Activated CD4-positive, CD25-positive, alpha-beta regulatory T cell (primary cell): ENCODE measurements at regions not wholly inside any gene's neighbourhood (a gene's known extent, or its start where the extent isn't known, plus 50 kb on each side); places are given as distances from the start of the nearest gene placed in this dataset.
A peak's percentile ranks its signal among the peaks of the same experiment; 100 is the strongest.
"Not testable (repeated sequence)": the region's sequence is repeated elsewhere in the genome, so short reads cannot be mapped to it uniquely, and the experiment has no call there.

Experiments
- DNase-seq, 4 experiments: peaks; one replicate each; lab custom pipeline; 2025; lab: John Stamatoyannopoulos, UW

GRCh38 chr4:26175006-26175786 is 145.6 kb upstream of the RBPJ start:
- no peak for DNase-seq

DNA sequence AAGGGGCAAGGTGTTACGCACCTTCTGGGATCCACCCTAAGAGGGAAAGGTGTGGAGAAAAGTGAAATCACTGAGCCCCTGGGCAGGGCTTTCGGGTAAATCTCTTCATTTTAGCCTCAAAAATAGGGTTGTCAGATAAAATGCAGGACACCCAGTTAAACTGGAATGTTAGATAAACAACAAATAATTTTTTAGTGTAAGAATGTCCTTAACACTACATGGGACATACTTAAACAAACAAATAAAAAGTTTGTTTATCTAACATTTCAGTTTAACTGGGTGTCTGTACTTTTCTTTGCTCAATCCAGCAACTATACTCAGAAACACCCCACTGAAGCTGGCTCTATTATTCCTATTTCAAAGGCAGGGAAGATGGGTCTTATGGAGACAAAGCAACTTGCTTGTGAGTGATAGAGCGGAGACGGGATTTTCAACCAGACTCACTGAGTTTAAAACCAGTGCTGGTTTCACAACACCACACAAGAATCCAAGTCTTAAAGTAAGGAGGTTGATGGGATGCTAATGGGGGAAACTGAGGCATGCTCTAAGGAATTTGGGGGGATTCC is 144.8 kb upstream of the RBPJ start:
- DNase-seq, result no peak

DNA sequence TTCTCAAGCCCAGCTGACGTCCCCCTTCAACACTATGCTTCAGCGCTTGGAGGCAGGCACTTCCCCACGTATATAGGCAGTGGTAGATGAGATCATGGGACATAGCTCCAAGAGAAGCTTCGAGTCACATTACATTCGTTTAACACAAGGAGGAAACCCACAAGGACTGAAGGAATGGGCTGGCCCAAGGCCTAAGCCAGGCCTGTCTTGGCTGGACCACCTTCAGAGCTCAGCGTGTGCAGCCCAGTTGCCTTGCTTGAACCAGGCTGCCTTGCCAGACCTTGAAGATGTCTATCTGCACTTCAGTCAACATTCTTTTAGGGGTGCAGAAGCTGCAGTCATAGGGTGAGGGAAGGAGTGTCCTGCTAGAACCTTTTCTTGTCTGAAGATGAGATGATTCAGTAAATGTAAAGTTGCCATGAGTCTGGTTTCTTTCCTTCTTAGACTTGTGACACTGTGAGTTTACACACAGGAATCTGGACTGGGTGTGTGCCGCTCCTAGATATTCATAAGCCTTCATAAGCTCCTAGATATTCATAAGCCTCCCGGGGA is 144.1 kb upstream of the RBPJ start:
- DNase-seq, result no peak

DNA sequence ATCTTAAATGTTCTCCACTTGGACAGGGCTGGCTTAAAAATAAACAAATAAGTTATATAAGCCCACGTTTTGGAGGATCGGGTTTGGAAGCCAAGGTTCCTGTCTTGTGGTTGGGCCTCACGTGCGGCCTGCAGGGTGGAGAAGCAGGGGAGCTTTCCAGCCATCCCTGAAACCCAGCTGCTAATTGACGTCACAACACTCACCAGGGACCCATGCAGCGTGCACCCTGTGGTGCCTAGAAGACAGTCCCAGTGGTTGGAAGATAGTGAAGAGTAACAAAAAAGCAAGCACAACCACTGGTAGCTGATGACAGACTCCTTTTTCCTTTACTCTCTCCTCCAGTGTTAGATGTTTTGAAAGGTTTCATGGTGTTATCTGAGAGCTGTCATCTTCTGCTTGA is 142.0 kb upstream of the RBPJ start:
- DNase-seq, result no peak

DNA sequence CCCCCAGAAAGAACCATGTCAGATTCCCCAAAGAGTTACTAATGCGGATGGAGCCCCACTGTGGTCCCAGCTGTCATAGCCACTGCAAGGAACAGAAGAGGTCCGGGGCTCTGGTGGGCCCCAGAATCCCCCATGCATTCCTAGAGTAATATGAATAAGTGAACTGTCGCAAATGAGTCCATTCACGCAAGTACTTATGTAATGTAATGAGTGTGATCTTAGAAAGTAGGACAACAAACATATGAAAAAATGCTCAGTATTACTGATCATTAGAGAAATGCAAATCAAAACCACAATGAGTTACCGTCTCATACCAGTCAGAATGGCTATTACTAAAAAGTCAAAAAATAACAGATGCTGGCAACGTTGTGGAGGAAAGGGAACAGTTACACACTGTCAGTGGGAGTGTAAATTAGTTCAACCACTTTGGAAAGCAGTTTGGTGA is 141.5 kb upstream of the RBPJ start:
- no peak for DNase-seq

DNA sequence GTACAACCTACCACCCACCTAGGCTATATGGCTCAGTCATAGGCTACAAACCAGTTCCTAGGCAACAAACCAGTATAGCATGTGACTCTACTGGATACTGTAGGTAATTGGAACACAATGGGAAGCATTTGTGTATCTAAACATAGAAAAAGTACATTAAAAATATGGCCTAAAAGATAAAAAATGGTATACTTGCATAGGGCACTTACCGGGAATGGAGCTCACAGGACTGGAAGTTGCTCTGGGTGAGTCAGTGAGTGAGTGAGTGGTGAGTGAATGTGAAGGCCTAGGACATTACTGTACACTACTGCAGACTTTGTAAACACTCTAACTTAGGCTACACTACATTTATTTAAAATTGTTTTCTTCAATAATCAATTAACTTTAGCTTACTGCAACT is 139.2 kb upstream of the RBPJ start:
- no peak for DNase-seq

GRCh38 chr4:26183017-26183416 is 137.8 kb upstream of the RBPJ start:
- DNase-seq, result no peak

- DNase-seq, result no peak
These were observed 135.4 kb upstream of the RBPJ start for GRCh38 chr4:26185436-26185835.

DNA sequence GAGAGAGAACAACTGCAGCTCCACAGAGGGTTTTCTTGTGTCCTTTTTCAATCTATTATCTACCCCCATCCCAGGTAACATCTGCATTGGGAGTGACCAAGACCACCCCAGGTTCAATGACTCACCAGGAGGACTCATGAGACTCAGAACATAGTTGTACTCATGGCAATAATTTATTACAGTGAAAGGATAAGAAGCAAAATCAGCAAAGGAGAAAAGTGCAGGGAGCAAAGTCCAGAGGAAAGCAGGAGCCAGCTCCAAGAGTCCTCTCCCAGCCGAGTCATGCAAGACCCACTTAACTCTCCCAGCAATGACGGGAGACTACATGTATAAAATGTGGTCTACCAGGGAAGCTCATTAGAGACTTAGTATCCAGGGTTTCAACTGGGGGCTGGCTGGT is 129.5 kb upstream of the RBPJ start:
- DNase-seq, result no peak

GRCh38 chr4:26192899-26193869 is 127.6 kb upstream of the RBPJ start:
- no peak for DNase-seq

- DNase-seq, result no peak
These were observed 126.0 kb upstream of the RBPJ start for GRCh38 chr4:26194764-26195163.

DNA sequence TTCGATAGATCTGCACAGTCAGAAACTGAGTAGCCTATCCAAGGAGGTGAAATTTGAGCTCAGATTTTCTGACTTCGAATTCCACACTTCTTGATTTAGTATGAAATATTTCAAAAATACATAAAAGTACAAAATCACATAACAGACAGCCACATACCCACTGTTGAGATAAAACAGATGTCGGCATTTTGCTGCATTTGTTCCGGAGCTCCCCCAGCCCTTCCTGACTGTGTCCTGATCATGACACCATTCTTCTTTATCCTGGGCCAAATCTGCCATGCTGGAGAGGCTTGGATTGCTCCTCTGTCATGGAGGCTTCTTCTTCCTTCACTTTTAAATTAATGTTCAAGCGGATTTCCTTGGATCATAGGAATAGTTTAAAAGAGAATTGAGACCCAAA is 124.2 kb upstream of the RBPJ start:
- no peak for DNase-seq

- DNase-seq, result peak in 3 of 4 experiments; percentile 19 to 29 (median 19)
These were observed 123.6 kb upstream of the RBPJ start for GRCh38 chr4:26197018-26197779.

DNA sequence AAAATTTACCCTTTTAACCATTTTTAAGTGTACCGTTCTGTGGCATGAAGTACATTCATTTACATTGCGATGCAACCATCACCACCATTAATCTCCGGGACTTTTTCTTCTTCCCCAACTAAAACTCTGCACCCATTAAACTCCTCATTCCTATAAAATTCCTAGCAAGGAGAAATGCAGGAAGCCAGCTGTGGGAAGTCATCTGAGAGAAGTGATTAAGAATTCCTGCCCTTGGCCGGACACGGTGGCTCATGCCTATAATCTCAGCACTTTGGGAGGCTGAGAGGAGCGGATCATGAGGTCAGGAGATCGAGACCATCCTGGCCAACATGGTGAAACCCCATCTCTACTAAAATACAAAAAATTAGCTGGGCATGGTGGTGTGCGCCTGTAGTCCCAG is 121.9 kb upstream of the RBPJ start:
- DNase-seq, result not testable (repeated sequence)

DNA sequence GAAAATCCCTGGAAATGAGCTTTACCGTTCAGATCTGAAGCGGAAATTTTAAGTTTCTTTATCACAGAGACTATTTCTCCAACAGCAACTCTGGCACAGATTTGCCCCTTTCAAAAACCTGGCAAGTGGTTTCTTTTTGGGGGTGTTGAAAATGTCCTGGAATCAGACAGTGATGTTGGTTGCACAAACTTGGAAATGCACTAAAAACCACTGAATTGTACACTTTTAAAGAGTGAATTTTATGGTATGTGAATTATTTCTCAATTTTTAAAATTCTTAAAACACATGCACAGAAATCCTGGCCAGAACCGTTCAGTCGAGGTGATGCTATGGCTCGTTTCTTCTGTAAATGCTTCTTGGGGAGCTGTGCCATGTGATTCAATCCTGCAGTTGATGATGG is 121.2 kb upstream of the RBPJ start:
- no peak for DNase-seq

DNA sequence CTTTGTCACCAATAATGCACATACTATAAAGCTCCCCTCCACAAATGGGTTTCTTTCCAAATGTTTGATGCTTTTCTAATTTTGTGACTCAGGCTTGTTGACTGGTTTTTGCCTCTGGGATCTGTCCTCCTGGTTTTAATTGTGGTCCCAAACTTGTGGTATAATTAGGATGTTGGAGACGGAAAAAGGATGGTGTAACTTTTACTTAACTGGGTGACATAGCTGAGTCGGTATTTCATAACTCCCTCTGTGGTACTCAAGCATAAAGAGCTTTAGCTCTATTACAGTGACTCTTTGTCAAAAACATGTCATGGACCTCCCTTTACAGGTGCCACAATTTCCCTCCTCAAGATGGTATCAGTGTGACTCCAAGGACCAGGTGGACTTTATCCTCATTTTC is 119.7 kb upstream of the RBPJ start:
- DNase-seq, result no peak

DNA sequence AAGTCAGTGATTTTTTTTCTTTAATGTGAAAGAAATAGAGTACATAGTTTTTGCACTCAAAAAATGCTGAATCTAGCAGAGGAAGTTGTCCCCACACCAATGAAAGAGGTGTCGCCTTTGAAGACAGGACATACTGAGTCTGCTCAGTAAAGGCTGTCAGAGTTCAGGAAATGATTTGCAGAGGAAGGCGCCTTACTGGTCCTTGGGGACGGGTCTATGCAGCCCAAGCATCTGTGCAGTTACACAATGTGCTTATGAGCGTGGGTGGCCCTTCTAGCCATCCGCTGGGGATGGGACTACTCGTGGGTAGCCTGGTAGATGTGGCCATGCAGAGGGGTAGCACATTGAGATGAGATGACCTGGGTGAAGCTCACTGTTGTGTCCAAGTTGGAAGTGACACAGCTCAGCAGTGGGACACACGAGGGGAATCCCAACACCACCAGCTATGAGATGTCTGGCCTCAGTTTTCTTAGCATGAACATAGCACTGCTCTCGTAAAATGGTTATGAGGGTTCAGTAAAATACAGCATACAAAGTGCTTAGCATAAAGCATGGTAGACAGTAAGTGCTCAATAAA is 116.5 kb upstream of the RBPJ start:
- no peak for DNase-seq

- DNase-seq, result no peak
These were observed 115.9 kb upstream of the RBPJ start for GRCh38 chr4:26204911-26205370.

- no peak for DNase-seq
These were observed 114.5 kb upstream of the RBPJ start for GRCh38 chr4:26206339-26206738.

DNA sequence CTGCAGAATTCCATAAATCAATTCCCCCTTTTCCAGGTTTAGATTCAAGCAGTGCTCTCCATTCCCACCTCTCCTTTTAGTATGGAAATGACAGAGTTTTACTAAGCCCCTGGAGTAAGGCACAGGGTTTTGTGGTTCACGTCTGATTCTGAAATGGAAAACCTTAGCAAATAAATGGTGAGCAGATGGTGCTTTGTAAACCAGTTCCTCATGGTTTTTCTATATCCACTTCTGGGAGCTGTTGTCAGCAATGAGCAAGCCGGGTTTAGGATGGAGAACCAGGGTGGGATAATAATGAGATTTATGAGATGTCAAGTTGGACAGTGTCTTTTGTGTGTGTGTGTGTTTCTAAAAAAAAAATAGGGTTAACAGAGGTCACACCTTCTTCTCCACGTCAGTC is 113.8 kb upstream of the RBPJ start:
- no peak for DNase-seq

DNA sequence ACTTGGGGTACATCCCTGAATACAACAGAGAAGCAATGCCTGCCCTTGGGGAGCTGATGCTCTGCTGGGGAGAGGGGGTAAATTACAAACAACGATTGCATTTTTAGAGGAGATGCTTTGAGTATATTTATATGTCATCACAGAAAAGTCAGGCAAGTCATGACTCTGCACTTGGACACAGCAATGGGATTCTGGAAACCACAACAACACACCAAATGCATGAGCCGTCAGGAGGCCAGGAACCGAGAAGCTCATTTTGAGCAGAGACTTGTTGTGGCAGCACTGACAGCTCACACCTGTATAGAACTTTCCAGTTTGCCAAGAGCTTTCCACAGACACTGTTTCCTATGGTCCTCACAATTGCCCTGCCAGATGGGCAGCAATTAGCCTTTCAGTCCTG is 113.2 kb upstream of the RBPJ start:
- no peak for DNase-seq
